AG09319 (cell line): ENCODE measurements at regions not wholly inside any gene's neighbourhood (a gene's known extent, or its start where the extent isn't known, plus 50 kb on each side); places are given as distances from the start of the nearest gene placed in this dataset.

ENCODE experiments used
- DNase-seq: peaks from one replicate; pipeline ENCODE4 v3.0.0-alpha.2; 2010; ENCODE audit warnings: low read depth; ENCODE audit errors: extremely low read depth
- TF ChIP-seq, protein P1 (sequence below): IDR thresholded peaks from 2 replicates; pipeline ENCODE4 v1.5.1; 2011; ENCODE audit warnings: low read depth, mild to moderate bottlenecking, inconsistent platforms, low read length, moderate library complexity

DNA sequence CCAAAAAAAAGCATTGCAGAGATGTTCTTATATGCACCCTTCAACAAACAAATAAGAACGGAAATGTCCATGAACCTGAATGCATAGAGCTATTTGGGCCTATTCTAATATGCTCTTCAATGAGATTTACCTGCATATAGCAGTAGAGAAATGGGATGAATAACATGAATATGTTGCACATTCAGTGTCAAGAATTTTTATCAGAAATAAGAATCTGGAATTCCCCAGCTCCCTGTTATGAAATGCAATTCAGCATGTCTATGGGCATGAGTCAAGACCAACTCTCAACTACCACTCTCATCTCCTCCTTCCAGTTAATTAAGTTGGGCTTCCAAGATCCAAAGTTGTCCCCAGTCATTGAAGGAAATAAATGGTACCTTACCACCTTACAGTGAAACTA, 133.7 kb upstream of the ALCAM start:
- TF ChIP-seq, protein P1, sequence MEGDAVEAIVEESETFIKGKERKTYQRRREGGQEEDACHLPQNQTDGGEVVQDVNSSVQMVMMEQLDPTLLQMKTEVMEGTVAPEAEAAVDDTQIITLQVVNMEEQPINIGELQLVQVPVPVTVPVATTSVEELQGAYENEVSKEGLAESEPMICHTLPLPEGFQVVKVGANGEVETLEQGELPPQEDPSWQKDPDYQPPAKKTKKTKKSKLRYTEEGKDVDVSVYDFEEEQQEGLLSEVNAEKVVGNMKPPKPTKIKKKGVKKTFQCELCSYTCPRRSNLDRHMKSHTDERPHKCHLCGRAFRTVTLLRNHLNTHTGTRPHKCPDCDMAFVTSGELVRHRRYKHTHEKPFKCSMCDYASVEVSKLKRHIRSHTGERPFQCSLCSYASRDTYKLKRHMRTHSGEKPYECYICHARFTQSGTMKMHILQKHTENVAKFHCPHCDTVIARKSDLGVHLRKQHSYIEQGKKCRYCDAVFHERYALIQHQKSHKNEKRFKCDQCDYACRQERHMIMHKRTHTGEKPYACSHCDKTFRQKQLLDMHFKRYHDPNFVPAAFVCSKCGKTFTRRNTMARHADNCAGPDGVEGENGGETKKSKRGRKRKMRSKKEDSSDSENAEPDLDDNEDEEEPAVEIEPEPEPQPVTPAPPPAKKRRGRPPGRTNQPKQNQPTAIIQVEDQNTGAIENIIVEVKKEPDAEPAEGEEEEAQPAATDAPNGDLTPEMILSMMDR = no peak
- no peak for DNase-seq

DNA sequence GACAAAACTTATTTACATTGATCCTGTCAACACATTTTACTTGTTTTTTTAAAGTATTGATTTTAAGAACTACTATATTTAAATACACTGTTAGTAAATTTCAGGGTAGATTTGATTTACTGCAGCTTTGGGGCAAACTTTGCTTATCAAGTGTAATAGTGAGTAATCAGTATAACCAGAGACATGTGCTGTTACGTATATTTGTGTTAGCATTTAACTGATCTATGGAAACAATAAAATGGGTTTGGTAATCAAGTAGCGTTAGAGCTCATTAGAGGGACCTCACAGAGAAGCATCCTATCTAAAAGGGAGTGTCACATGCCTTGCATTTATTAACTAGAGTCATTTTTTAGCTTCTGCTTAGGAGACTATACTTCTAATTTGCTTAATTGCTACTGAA, 131.5 kb upstream of the ALCAM start:
- TF ChIP-seq, protein P1 = no peak
- DNase-seq = no peak

DNA sequence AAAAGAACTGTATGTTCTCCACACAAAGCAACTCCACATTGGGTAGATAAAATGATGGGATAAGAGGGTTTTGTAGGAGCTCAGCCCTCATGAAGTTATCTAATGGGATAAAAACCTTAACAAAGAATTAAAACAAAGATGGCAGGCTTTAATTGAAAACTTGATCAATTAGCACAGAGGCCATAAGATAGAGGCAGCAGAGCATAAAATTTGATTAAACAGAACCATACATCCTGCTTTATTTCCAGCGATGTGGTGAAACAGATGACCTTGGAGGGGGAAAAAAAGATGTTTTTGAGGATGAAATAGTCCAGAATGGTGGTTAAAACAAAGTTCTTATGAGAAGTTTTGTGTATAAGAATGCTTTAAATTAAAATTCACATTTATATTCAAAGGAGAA, 130.9 kb upstream of the ALCAM start:
- TF ChIP-seq, protein P1 = no peak
- DNase-seq = no peak

DNA sequence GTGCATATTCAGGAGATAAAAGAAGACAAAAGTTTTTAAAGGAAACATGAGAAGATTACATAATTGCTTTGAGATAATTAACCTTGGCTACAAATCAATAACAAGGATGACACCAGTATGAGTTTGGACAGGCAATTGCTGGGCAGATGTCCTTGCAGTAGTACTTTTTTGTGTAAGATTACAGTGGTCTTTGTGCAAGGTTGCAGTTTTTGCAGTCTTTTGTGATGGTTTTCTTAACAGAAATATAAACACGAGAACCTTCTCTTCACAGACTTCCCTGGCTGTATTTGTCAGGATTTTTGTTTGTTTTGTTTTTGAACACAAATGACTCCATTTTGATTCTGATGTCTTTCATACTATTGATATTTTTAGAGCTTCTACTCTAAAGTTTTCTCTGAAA, 128.3 kb upstream of the ALCAM start:
- DNase-seq = no peak
- TF ChIP-seq, protein P1 = no peak

DNA sequence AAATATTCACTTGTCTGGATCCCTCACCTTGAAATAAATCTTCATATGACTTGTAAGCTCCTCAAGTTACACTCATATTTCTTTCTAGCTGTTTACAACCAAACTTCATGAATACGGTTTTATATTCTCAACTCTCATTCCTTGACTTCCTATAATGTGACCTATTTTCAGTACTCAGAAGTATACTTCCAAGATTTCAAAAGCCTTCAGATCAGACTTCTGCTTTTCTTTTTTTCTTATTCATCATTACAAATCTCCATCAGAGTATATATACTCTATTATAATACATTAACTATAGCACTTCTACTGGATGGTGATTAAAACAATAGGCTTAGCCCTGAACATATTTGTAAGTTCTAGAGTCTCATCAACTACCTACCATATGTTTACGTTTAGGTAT, 123.6 kb upstream of the ALCAM start:
- TF ChIP-seq, protein P1 = no peak
- no peak for DNase-seq

DNA sequence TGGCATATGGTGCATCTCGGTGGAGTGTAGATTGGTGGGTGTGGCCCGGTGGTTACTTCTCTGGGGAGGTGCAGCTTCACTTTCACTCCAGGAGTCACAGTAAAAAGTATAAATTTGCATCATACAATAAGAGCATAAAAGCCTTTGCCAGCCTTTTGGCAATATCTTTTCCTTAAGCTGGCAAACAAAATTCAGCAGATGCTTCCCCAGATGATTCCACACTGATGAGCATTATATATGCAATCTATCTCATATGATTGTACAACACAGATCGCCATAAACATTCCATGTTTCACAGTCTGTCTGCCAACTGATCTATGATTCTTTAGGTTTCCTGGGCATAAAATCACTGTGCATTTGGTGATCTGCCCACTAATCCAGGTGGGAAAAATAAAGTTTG, 120.2 kb upstream of the ALCAM start:
- TF ChIP-seq, protein P1 = no peak
- no peak for DNase-seq

DNA sequence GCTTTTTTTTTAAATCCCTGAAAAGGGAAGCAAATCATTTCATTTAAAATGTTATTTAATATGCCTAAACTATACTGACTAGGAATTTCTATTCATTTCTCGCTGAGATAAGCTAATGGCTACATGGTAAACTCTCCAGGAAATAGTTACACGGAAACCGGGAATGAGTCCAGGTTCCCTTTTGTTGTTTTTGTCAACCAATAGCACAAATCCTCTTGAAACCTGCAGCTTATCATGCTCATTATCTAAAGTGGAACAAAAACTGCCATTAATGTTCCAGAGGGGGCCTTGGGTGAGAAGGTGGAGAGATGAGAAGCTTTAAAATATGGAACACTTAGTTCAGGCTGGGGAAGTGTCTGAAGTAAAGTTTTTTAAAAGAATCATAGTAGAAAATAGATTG, 113.5 kb upstream of the ALCAM start:
- no peak for DNase-seq
- TF ChIP-seq, protein P1 = no peak
